GM21737 (cell line): ENCODE measurements at regions not wholly inside any gene's neighbourhood (a gene's known extent, or its start where the extent isn't known, plus 50 kb on each side); places are given as distances from the start of the nearest gene placed in this dataset.
"Not testable (repeated sequence)": the region's sequence is repeated elsewhere in the genome, so short reads cannot be mapped to it uniquely, and the experiment has no call there.

ENCODE experiments used
- ATAC-seq: cut with Tn5 transposase; IDR thresholded peaks from one replicate; pipeline ENCODE4 v1.9.1; 2021; ENCODE audit warnings: mild to moderate bottlenecking, moderate library complexity; ENCODE audit not compliant: unreplicated experiment

GRCh38 chr2:12624384-12624783, 92.4 kb upstream of the TRIB2 start:
- ATAC-seq = no peak

GRCh38 chr2:12624905-12625598, 91.7 kb upstream of the TRIB2 start:
- no peak for ATAC-seq

GRCh38 chr2:12628541-12628940, 88.2 kb upstream of the TRIB2 start:
- not testable (repeated sequence) for ATAC-seq

- ATAC-seq = no peak
Measured at GRCh38 chr2:12636837-12637581, 79.7 kb upstream of the TRIB2 start.

GRCh38 chr2:12637754-12638153, 79.0 kb upstream of the TRIB2 start:
- no peak for ATAC-seq

- ATAC-seq = no peak
Measured at GRCh38 chr2:12641441-12641840, 75.3 kb upstream of the TRIB2 start.

GRCh38 chr2:12642332-12642731, 74.4 kb upstream of the TRIB2 start:
- ATAC-seq = no peak

- ATAC-seq = no peak
Measured at GRCh38 chr2:12642859-12643258, 73.9 kb upstream of the TRIB2 start.

- ATAC-seq = no peak
Measured at GRCh38 chr2:12649602-12650400, 66.9 kb upstream of the TRIB2 start.

GRCh38 chr2:12651641-12652040, 65.1 kb upstream of the TRIB2 start:
- no peak for ATAC-seq

- ATAC-seq = no peak
Measured at GRCh38 chr2:12652723-12653122, 64.0 kb upstream of the TRIB2 start.

GRCh38 chr2:12657560-12657959, 59.2 kb upstream of the TRIB2 start:
- ATAC-seq = no peak

GRCh38 chr2:12658310-12658945, 58.3 kb upstream of the TRIB2 start:
- no peak for ATAC-seq

GRCh38 chr2:12661489-12661888, 55.2 kb upstream of the TRIB2 start:
- ATAC-seq = no peak

GRCh38 chr2:12663306-12664037, 53.3 kb upstream of the TRIB2 start:
- ATAC-seq = no peak

GRCh38 chr2:12665334-12665733, 51.4 kb upstream of the TRIB2 start:
- no peak for ATAC-seq

GRCh38 chr2:12666445-12666844, 50.3 kb upstream of the TRIB2 start:
- no peak for ATAC-seq
